ENCODE measurements at regions not wholly inside any gene's neighbourhood (a gene's known extent, or its start where the extent isn't known, plus 50 kb on each side); places are given as distances from the start of the nearest gene placed in this dataset.

GRCh38 chr11:80844110-80844819, 1403.4 kb upstream of the TENM4 start:
- Histone ChIP-seq H3K9me3 (no peaks in the 10 kb centered on the region), H3K4me1 (no peaks in the 10 kb centered on the region), H3K4me3 (no peak overlapping the region), H3K27me3 (no peaks in the 10 kb centered on the region), H3K27ac (no peak overlapping the region), H3K36me3 (no peaks in the 10 kb centered on the region)
- intact Hi-C loops (cut with DNase I): no loop called here
- TF ChIP-seq CTCF (IDR thresholded peaks at IDR 0.05) (no peak), POLR2A (IDR thresholded peaks at IDR 0.05) (no peak)
- WGBS, 2 donors: 86 to 91% methylated on average over 8 of the region's 8 CpGs
- DNase-seq: no peak

- Histone ChIP-seq H3K36me3 (no peaks in the 10 kb centered on the region), H3K27ac (no peak overlapping the region), H3K4me1 (no peaks in the 10 kb centered on the region), H3K9me3 (no peaks in the 10 kb centered on the region), H3K27me3 (no peaks in the 10 kb centered on the region), H3K4me3 (no peak overlapping the region)
- no peak for DNase-seq
- TF ChIP-seq POLR2A (IDR thresholded peaks at IDR 0.05) (no peak), CTCF (IDR thresholded peaks at IDR 0.05) (no peak)
- 80 to 91% methylated on average over 2 of the region's 2 CpGs for WGBS, 2 donors
- intact Hi-C loops (cut with DNase I): no loop called here
These were observed 1402.6 kb upstream of the TENM4 start for GRCh38 chr11:80843266-80843974.

- TF ChIP-seq CTCF (IDR thresholded peaks at IDR 0.05) (no peak), POLR2A (IDR thresholded peaks at IDR 0.05) (no peak)
- DNase-seq: no peak
- Histone ChIP-seq H3K4me3 (no peak overlapping the region), H3K36me3 (no peaks in the 10 kb centered on the region), H3K27ac (no peak overlapping the region), H3K9me3 (no peaks in the 10 kb centered on the region), H3K27me3 (no peaks in the 10 kb centered on the region), H3K4me1 (no peaks in the 10 kb centered on the region)
- intact Hi-C loops (cut with DNase I): no loop called here
These were observed 1401.4 kb upstream of the TENM4 start for GRCh38 chr11:80842246-80842645.

GRCh38 chr11:80841675-80842074, 1400.8 kb upstream of the TENM4 start:
- H3K27ac ChIP-seq: no peak overlapping the region
- H3K4me3 ChIP-seq: no peak overlapping the region
- TF ChIP-seq CTCF (IDR thresholded peaks at IDR 0.05) (no peak), POLR2A (IDR thresholded peaks at IDR 0.05) (no peak)
- no peaks in the 10 kb centered on the region for H3K36me3 ChIP-seq
- intact Hi-C loops (cut with DNase I): no loop called here
- no peak for DNase-seq
- WGBS, 2 donors: 52 to 59% methylated on average over 1 of the region's 1 CpG
- no peaks in the 10 kb centered on the region for H3K9me3 ChIP-seq
- no peaks in the 10 kb centered on the region for H3K4me1 ChIP-seq
- no peaks in the 10 kb centered on the region for H3K27me3 ChIP-seq

GRCh38 chr11:80838153-80838552, 1397.3 kb upstream of the TENM4 start:
- WGBS, 2 donors: 82 to 87% methylated on average over 1 of the region's 1 CpG
- no peak for TF ChIP-seq POLR2A (IDR thresholded peaks at IDR 0.05)
- TF ChIP-seq CTCF (IDR thresholded peaks at IDR 0.05): no peak
- Histone ChIP-seq H3K27ac (no peak overlapping the region), H3K27me3 (no peaks in the 10 kb centered on the region), H3K9me3 (no peaks in the 10 kb centered on the region), H3K4me3 (no peak overlapping the region), H3K36me3 (no peaks in the 10 kb centered on the region), H3K4me1 (no peaks in the 10 kb centered on the region)
- DNase-seq: no peak
- intact Hi-C loops (cut with DNase I): no loop called here
